Neuronal stem cell (in vitro differentiated cells): ENCODE measurements at regions not wholly inside any gene's neighbourhood (a gene's known extent, or its start where the extent isn't known, plus 50 kb on each side); places are given as distances from the start of the nearest gene placed in this dataset.
"Not testable (repeated sequence)": the region's sequence is repeated elsewhere in the genome, so short reads cannot be mapped to it uniquely, and the experiment has no call there.

Experiments used
- DNase-seq: peaks from one replicate; pipeline ENCODE4 v3.0.0-alpha.2; 2013; ENCODE audit warnings: low spot score
- H2AFZ ChIP-seq: one replicate; pipeline ENCODE4 v1.6.1; 2013; ENCODE audit warnings: mild to moderate bottlenecking, low read length, inconsistent platforms
- H2AK5ac ChIP-seq: 2 replicates; pipeline ENCODE4 v1.6.1; 2013; ENCODE audit warnings: low read depth, mild to moderate bottlenecking, inconsistent platforms, low read length, moderate library complexity, mixed read lengths
- H2BK120ac ChIP-seq: 2 replicates; pipeline ENCODE4 v1.6.1; 2013; ENCODE audit warnings: low read depth, mild to moderate bottlenecking, inconsistent platforms, low read length, moderate library complexity, mixed read lengths
- H2BK12ac ChIP-seq: one replicate; pipeline ENCODE4 v1.6.1; 2013; ENCODE audit warnings: low read length, inconsistent platforms
- H2BK15ac ChIP-seq: 2 replicates; pipeline ENCODE4 v1.6.1; 2013; ENCODE audit warnings: mild to moderate bottlenecking, low read length, inconsistent platforms, mixed read lengths
- H2BK5ac ChIP-seq: one replicate; pipeline ENCODE4 v1.6.1; 2013; ENCODE audit warnings: inconsistent platforms, mild to moderate bottlenecking, low read length, moderate library complexity
- H3K14ac ChIP-seq: one replicate; pipeline ENCODE4 v1.6.1; 2013; ENCODE audit warnings: low read length, inconsistent platforms
- H3K18ac ChIP-seq: 2 replicates; pipeline ENCODE4 v1.6.1; 2013; ENCODE audit warnings: low read length, inconsistent platforms
- H3K23ac ChIP-seq: 2 replicates; pipeline ENCODE4 v1.6.1; 2013; ENCODE audit warnings: low read depth, mild to moderate bottlenecking, mixed read lengths, low read length, inconsistent platforms; ENCODE audit not compliant: poor library complexity
- H3K27ac ChIP-seq: replicated peaks from 3 replicates; pipeline ENCODE4 v1.5.1; 2013; ENCODE audit warnings: low read length, inconsistent platforms
- H3K27me3 ChIP-seq, 3 experiments: 2 replicates each; pipeline ENCODE4 v1.6.1; 2013; ENCODE audit warnings: low read length in 3 of 3, mild to moderate bottlenecking in 2 of 3, inconsistent platforms in 1 of 3, low read depth in 1 of 3, mixed read lengths in 1 of 3, moderate library complexity in 1 of 3; ENCODE audit not compliant: control insufficient read depth in 3 of 3, insufficient read depth in 3 of 3
- H3K36me3 ChIP-seq, 2 donors: replicated peaks in 1 of 2; 2 replicates each; pipeline ENCODE4 v1.6.1; 2013; ENCODE audit warnings: low read length in 2 of 2; ENCODE audit not compliant: control insufficient read depth in 2 of 2, insufficient read depth in 2 of 2
- H3K4ac ChIP-seq: 2 replicates; pipeline ENCODE4 v1.6.1; 2013; ENCODE audit warnings: inconsistent platforms, mild to moderate bottlenecking, low read length, moderate library complexity
- H3K4me1 ChIP-seq, 2 donors: 1 replicate in 1 of 2; 2 replicates in 1 of 2; pipeline ENCODE4 v1.6.1; 2013; ENCODE audit warnings: low read length in 2 of 2, low read depth in 1 of 2; ENCODE audit not compliant: control insufficient read depth in 2 of 2, insufficient read depth in 1 of 2
- H3K4me2 ChIP-seq: one replicate; pipeline ENCODE4 v1.6.1; 2013; ENCODE audit warnings: mild to moderate bottlenecking, low read length, inconsistent platforms; ENCODE audit not compliant: insufficient read depth, poor library complexity, severe bottlenecking
- H3K4me3 ChIP-seq, 2 donors: 2 replicates each; pipeline ENCODE4 v1.5.1; 2013; ENCODE audit warnings: low read length in 2 of 2, mild to moderate bottlenecking in 2 of 2, inconsistent platforms in 1 of 2, moderate library complexity in 1 of 2
- H3K79me1 ChIP-seq: one replicate; pipeline ENCODE4 v1.6.1; 2013; ENCODE audit warnings: low read depth, mild to moderate bottlenecking, inconsistent platforms, low read length, moderate library complexity
- H3K9ac ChIP-seq: one replicate; pipeline ENCODE4 v1.6.1; 2013; ENCODE audit warnings: mild to moderate bottlenecking, low read depth, low read length, inconsistent platforms; ENCODE audit not compliant: poor library complexity
- H3K9me3 ChIP-seq, 2 donors: replicated peaks in 1 of 2; 2 replicates each; pipeline versions ENCODE3 to v1.6.1; 2013; ENCODE audit warnings: low read length in 2 of 2, mild to moderate bottlenecking in 2 of 2, inconsistent platforms in 1 of 2, low read depth in 1 of 2, mixed read lengths in 1 of 2, moderate library complexity in 1 of 2; ENCODE audit not compliant: control insufficient read depth in 2 of 2, insufficient read depth in 1 of 2
- H4K8ac ChIP-seq: one replicate; pipeline ENCODE4 v1.6.1; 2013; ENCODE audit warnings: low read depth, mild to moderate bottlenecking, inconsistent platforms, low read length, moderate library complexity
- H4K91ac ChIP-seq: one replicate; pipeline ENCODE4 v1.6.1; 2013; ENCODE audit warnings: low read length, low read depth, mild to moderate bottlenecking, inconsistent platforms; ENCODE audit not compliant: poor library complexity
- WGBS, 2 donors: extraction: QIAGEN DNeasy Blood & Tissue Kit; methylation state at CpG; one replicate each; pipeline ENCODE4 v1.1.7; 2013; ENCODE audit warnings: missing lambda C conversion rate in 2 of 2, mixed read lengths in 1 of 2; ENCODE audit not compliant: insufficient read length in 2 of 2, insufficient replicate concordance in 1 of 2; ENCODE audit errors: extremely low coverage in 2 of 2; 5-methylcytosine and 5-hydroxymethylcytosine counted together

GRCh38 chr14:71560751-71561150, 371.5 kb upstream of the RGS6 start:
- H2AK5ac ChIP-seq = no peak overlapping the region
- no peak for DNase-seq
- H3K23ac ChIP-seq = no peak overlapping the region

DNA sequence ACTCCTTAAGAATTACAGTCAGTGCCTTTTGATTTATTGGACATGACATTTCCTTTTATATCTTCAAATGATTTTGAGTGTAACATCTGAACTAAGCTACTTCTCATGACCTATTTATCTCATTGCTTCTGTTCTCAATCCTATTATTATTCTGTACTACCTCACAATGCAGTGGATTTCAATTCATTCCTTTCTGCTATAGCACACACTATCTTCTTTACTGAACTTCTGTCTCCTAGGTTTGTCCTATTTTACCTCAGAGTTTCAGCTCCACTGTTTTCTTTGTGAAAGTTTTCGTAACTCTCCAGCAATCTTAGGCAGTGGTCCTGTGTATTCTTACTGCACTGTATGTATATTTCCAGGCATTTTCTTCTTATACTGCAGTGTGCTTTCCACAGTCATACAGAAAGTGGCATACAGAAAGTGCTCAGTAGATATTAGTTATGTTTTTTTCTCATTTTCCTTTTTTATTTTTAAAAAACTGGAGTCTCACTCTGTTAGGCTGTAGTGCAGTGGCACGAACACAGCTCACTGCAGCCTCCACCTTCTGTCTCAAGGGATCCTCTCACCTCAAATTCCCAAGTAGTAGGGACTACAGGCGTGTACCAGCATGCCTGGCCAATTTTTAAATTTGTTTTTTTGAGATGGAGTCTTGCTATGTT, 368.6 kb upstream of the RGS6 start:
- Histone ChIP-seq H3K36me3 (no peaks in the 10 kb centered on the region), H2BK120ac (no peak overlapping the region), H3K4me3 (no peak overlapping the region), H3K4ac (no peak overlapping the region), H4K91ac (no peak overlapping the region), H3K4me1 (peaks cover 0 to 22% of the 10 kb centered on the region in 2 donors), H3K79me1 (no peaks in the 10 kb centered on the region), H3K27ac (no peak overlapping the region), H2BK15ac (no peak overlapping the region), H4K8ac (no peak overlapping the region), H3K4me2 (no peak overlapping the region), H2BK5ac (no peak overlapping the region), H3K23ac (no peak overlapping the region), H3K18ac (no peak overlapping the region), H2AK5ac (no peak overlapping the region), H3K27me3 (no peaks in the 10 kb centered on the region), H3K9ac (no peak overlapping the region), H3K14ac (no peak overlapping the region), H3K9me3 (peaks cover 0 to 2% of the 10 kb centered on the region in 2 donors), H2AFZ (peak overlapping the region; percentile 25), H2BK12ac (no peak overlapping the region)
- WGBS, 2 donors = no CpG with 5 or more reads among the region's 3 CpGs
- DNase-seq = no peak

More at GRCh38 chr14:71560751-71561150, 371.5 kb upstream of the RGS6 start:
- Histone ChIP-seq H3K36me3 (no peaks in the 10 kb centered on the region), H2BK15ac (no peak overlapping the region), H3K27ac (no peak overlapping the region), H3K4ac (no peak overlapping the region), H3K18ac (no peak overlapping the region), H3K4me1 (peaks cover 0 to 6% of the 10 kb centered on the region in 2 donors), H4K91ac (no peak overlapping the region), H4K8ac (no peak overlapping the region), H3K27me3 (no peaks in the 10 kb centered on the region), H2BK12ac (no peak overlapping the region), H3K14ac (no peak overlapping the region), H3K79me1 (no peaks in the 10 kb centered on the region), H3K9me3 (peaks cover 0 to 2% of the 10 kb centered on the region in 2 donors), H2BK120ac (no peak overlapping the region), H2BK5ac (no peak overlapping the region), H2AFZ (no peak overlapping the region), H3K4me3 (no peak overlapping the region), H3K4me2 (no peak overlapping the region), H3K9ac (no peak overlapping the region)

DNA sequence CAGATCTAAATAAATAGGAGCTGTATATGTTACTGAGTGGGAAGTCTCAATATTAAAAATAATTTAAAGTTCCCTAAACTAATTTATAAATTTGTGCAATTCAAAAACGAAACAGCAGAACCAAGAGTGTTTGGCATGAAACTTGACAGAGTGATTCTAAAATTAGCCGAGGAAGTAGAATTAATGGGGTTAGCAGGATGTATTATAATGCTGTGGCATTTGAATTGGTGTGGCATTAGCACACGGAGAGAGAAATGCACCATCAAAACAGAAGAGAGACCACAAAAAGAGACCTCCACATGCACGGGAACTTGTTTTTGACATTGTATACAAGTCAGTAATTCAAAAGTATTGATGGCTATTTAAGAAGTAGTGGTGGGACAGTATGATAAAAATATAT, 366.0 kb upstream of the RGS6 start:
- Histone ChIP-seq H2BK120ac (no peak overlapping the region), H3K27ac (no peak overlapping the region), H2AFZ (no peak overlapping the region), H3K9me3 (peaks cover 0 to 2% of the 10 kb centered on the region in 2 donors), H3K4ac (no peak overlapping the region), H2BK5ac (no peak overlapping the region), H3K4me2 (no peak overlapping the region), H3K18ac (no peak overlapping the region), H3K4me1 (peaks cover 0 to 22% of the 10 kb centered on the region in 2 donors), H2BK12ac (no peak overlapping the region), H2BK15ac (no peak overlapping the region), H3K4me3 (no peak overlapping the region), H3K27me3 (no peaks in the 10 kb centered on the region), H4K8ac (no peak overlapping the region), H3K23ac (no peak overlapping the region), H3K79me1 (no peaks in the 10 kb centered on the region), H3K36me3 (no peaks in the 10 kb centered on the region), H3K9ac (no peak overlapping the region), H3K14ac (no peak overlapping the region), H4K91ac (no peak overlapping the region), H2AK5ac (no peak overlapping the region)
- no peak for DNase-seq
- no CpG with 5 or more reads among the region's 4 CpGs for WGBS, 2 donors

DNA sequence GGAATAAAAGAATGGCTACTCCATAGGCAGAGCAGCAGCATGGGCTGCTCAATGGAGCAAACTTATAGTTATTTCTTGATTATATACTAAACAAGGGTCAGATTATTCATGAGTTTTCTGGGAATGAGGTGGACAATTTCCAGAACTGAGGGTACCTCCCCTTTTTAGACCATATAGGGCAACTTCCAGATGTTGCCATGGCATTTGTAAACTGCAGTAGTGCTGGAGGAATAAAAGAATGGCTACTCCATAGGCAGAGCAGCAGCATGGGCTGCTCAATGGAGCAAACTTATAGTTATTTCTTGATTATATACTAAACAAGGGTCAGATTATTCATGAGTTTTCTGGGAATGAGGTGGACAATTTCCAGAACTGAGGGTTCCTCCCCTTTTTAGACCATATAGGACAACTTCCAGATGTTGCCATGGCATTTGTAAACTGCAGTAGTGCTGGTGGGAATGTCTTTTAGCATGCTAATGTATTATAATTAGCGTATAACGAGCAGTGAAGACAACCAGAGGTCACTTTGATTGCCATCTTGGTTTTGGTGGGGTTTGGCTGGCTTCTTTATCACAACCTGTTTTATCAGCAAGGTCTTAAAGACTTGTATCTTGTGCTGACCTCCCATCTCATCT, 364.6 kb upstream of the RGS6 start:
- H3K4me1 ChIP-seq = peaks cover 0 to 22% of the 10 kb centered on the region in 2 donors
- not testable (repeated sequence) for H3K27ac ChIP-seq, H2BK12ac ChIP-seq, H2BK15ac ChIP-seq, H2BK5ac ChIP-seq, H3K79me1 ChIP-seq, DNase-seq, H3K9me3 ChIP-seq, H3K18ac ChIP-seq, H3K14ac ChIP-seq, H4K8ac ChIP-seq, H3K9ac ChIP-seq, H2AFZ ChIP-seq, H4K91ac ChIP-seq, H3K27me3 ChIP-seq, H3K23ac ChIP-seq, H3K4me3 ChIP-seq, H2BK120ac ChIP-seq, H3K36me3 ChIP-seq, H2AK5ac ChIP-seq, H3K4me2 ChIP-seq, H3K4ac ChIP-seq
- no CpG with 5 or more reads among the region's 2 CpGs for whole genome bisulfite sequencing, 2 donors
